H1 (cell line): ENCODE measurements at regions not wholly inside any gene's neighbourhood (a gene's known extent, or its start where the extent isn't known, plus 50 kb on each side); places are given as distances from the start of the nearest gene placed in this dataset.

Experiments
- CTCF ChIA-PET: fragments of 300-600 bp; sonication (Branson Sonifier 250); formaldehyde crosslinking; loops from one replicate; lab custom pipeline; 2021; ENCODE audit not compliant: partially characterized antibody; lab: Charles Lee
- POLR2A ChIA-PET: fragments of 300-600 bp; sonication (Branson Sonifier 250); formaldehyde crosslinking; loops from one replicate; lab custom pipeline; 2021; ENCODE audit warnings: inconsistent platforms; ENCODE audit not compliant: partially characterized antibody; lab: Charles Lee
- DNase-seq, 2 experiments: peaks; one replicate each; pipeline versions ENCODE4 v3.0.0 to v3.0.0-alpha.2; 2010 to 2022; ENCODE audit warnings: low spot score in 2 of 2, low read depth in 1 of 2, mixed read lengths in 1 of 2
- FAIRE-seq: peaks from 2 replicates; lab custom pipeline; 2011; peaks lifted over from hg19 to GRCh38; lab: Jason Lieb, UNC
- H2AFZ ChIP-seq: 2 replicates; pipeline ENCODE4 v1.8.1; 2012; ENCODE audit warnings: low read length, inconsistent platforms
- H2AK5ac ChIP-seq: 2 replicates; pipeline ENCODE4 v1.6.1; 2013; ENCODE audit warnings: low read depth, low read length
- H2BK120ac ChIP-seq: replicated peaks from 2 replicates; pipeline ENCODE3; 2013; ENCODE audit warnings: low read depth, low read length, inconsistent platforms
- H2BK12ac ChIP-seq: 2 replicates; pipeline ENCODE4 v1.6.1; 2013; ENCODE audit warnings: low read depth, low read length
- H2BK15ac ChIP-seq: 2 replicates; pipeline ENCODE4 v1.6.1; 2013; ENCODE audit warnings: low read length
- H2BK20ac ChIP-seq: 2 replicates; pipeline ENCODE4 v1.6.1; 2013; ENCODE audit warnings: low read length
- H2BK5ac ChIP-seq: 2 replicates; pipeline ENCODE4 v1.6.1; 2013; ENCODE audit warnings: low read depth, low read length
- H3K14ac ChIP-seq: 2 replicates; pipeline ENCODE4 v1.6.1; 2013; ENCODE audit warnings: inconsistent platforms; ENCODE audit not compliant: insufficient read length
- H3K18ac ChIP-seq: 2 replicates; pipeline ENCODE4 v1.6.1; 2013; ENCODE audit warnings: low read length; ENCODE audit errors: extremely low read depth
- H3K23ac ChIP-seq: 2 replicates; pipeline ENCODE4 v1.6.1; 2013; ENCODE audit warnings: inconsistent platforms; ENCODE audit not compliant: insufficient read length
- H3K23me2 ChIP-seq: 2 replicates; pipeline ENCODE4 v1.6.1; 2013; ENCODE audit warnings: low read depth, low read length
- H3K27ac ChIP-seq: 2 replicates; pipeline ENCODE4 v1.6.1; 2011; ENCODE audit warnings: low read depth, low read length, inconsistent platforms
- H3K27me3 ChIP-seq, 4 experiments: replicated peaks in 1 of 4; 1 replicate in 1 of 4; 2 replicates in 3 of 4; pipeline versions ENCODE4 v1.6.1 to v1.8.1; 2011 to 2013; ENCODE audit warnings: low read length in 3 of 4, mild to moderate bottlenecking in 3 of 4, inconsistent platforms in 2 of 4, mixed read lengths in 2 of 4, moderate library complexity in 1 of 4; ENCODE audit not compliant: control insufficient read depth in 3 of 4, insufficient read depth in 3 of 4; ENCODE audit errors: extremely low read depth in 1 of 4
- H3K36me3 ChIP-seq, 4 experiments: 2 replicates each; pipeline versions ENCODE4 v1.6.1 to v1.8.1; 2011 to 2013; ENCODE audit warnings: mild to moderate bottlenecking in 4 of 4, low read length in 3 of 4, moderate library complexity in 2 of 4, control low read depth in 1 of 4, inconsistent platforms in 1 of 4; ENCODE audit not compliant: insufficient read depth in 4 of 4, control insufficient read depth in 2 of 4
- H3K4ac ChIP-seq: replicated peaks from 2 replicates; pipeline ENCODE3; 2013; ENCODE audit warnings: low read length, low read depth, mixed read lengths, inconsistent platforms; ENCODE audit not compliant: insufficient read length
- H3K4me1 ChIP-seq, 4 experiments: replicated peaks in 1 of 4; 1 replicate in 1 of 4; 2 replicates in 3 of 4; pipeline versions ENCODE4 v1.6.1 to v1.8.1; 2011 to 2013; ENCODE audit warnings: low read length in 3 of 4, inconsistent platforms in 2 of 4, mixed read lengths in 1 of 4; ENCODE audit not compliant: insufficient read depth in 4 of 4, control insufficient read depth in 3 of 4
- H3K4me2 ChIP-seq, 2 experiments: 2 replicates each; pipeline versions ENCODE4 v1.6.1 to v1.8.1; 2011 to 2013; ENCODE audit warnings: low read depth in 2 of 2, low read length in 2 of 2, control low read depth in 1 of 2, inconsistent platforms in 1 of 2, mild to moderate bottlenecking in 1 of 2; ENCODE audit not compliant: insufficient read depth in 1 of 2
- H3K4me3 ChIP-seq, 4 experiments: fragments of 200-600, 300-600 bp in 1 of 4; sonication (generic), shearing (Covaris generic), sonication (Bioruptor Twin) in 1 of 4; 2 replicates each; pipeline versions ENCODE4 v1.5.1 to v1.8.1; 2011 to 2016; ENCODE audit warnings: low read length in 4 of 4, low read depth in 3 of 4, control low read depth in 2 of 4, inconsistent platforms in 2 of 4, mild to moderate bottlenecking in 2 of 4, mixed read lengths in 1 of 4, moderate library complexity in 1 of 4; ENCODE audit not compliant: insufficient read depth in 2 of 4; ENCODE audit errors: extremely low read depth in 1 of 4
- H3K56ac ChIP-seq: replicated peaks from 2 replicates; pipeline ENCODE3; 2013; ENCODE audit warnings: low read depth, mild to moderate bottlenecking, mixed read lengths, low read length, inconsistent platforms; ENCODE audit not compliant: insufficient read length
- H3K79me1 ChIP-seq: 2 replicates; pipeline ENCODE4 v1.6.1; 2013; ENCODE audit warnings: low read depth, low read length, control low read depth
- H3K79me2 ChIP-seq, 2 experiments: 2 replicates each; pipeline versions ENCODE4 v1.6.1 to v1.8.1; 2012 to 2013; ENCODE audit warnings: low read length in 2 of 2, mild to moderate bottlenecking in 2 of 2, inconsistent platforms in 1 of 2; ENCODE audit not compliant: insufficient read depth in 2 of 2, control insufficient read depth in 1 of 2
- H3K9ac ChIP-seq, 4 experiments: replicated peaks in 1 of 4; 1 replicate in 1 of 4; 2 replicates in 3 of 4; pipeline versions ENCODE4 v1.6.1 to v1.8.1; 2011 to 2013; ENCODE audit warnings: low read depth in 3 of 4, low read length in 3 of 4, control low read depth in 2 of 4, mild to moderate bottlenecking in 2 of 4, moderate library complexity in 2 of 4, inconsistent platforms in 1 of 4; ENCODE audit errors: extremely low read depth in 1 of 4
- H3K9me3 ChIP-seq, 2 experiments: 2 replicates each; pipeline versions ENCODE4 v1.6.1 to v1.8.1; 2012 to 2013; ENCODE audit warnings: mild to moderate bottlenecking in 2 of 2, moderate library complexity in 2 of 2, control low read depth in 1 of 2, inconsistent platforms in 1 of 2, low read depth in 1 of 2, low read length in 1 of 2, mixed read lengths in 1 of 2; ENCODE audit not compliant: insufficient read depth in 2 of 2
- H4K20me1 ChIP-seq, 2 experiments: replicated peaks in 1 of 2; 2 replicates each; pipeline versions ENCODE3 to v1.8.1; 2011 to 2013; ENCODE audit warnings: inconsistent platforms in 2 of 2, low read length in 2 of 2, mild to moderate bottlenecking in 1 of 2; ENCODE audit not compliant: insufficient read depth in 2 of 2, control insufficient read depth in 1 of 2
- H4K5ac ChIP-seq: 2 replicates; pipeline ENCODE4 v1.6.1; 2013; ENCODE audit warnings: low read length, low read depth, mixed read lengths, inconsistent platforms; ENCODE audit not compliant: insufficient read length
- H4K8ac ChIP-seq: 2 replicates; pipeline ENCODE4 v1.8.0; 2013; ENCODE audit warnings: mild to moderate bottlenecking, moderate library complexity, low read length, inconsistent platforms; ENCODE audit not compliant: insufficient read depth; ENCODE audit errors: extremely low read depth
- H4K91ac ChIP-seq: replicated peaks from 2 replicates; pipeline ENCODE3; 2013; ENCODE audit warnings: low read length, mixed read lengths, inconsistent platforms; ENCODE audit not compliant: insufficient read length
- EP300 ChIP-seq, 2 experiments: IDR thresholded peaks; 1 replicate in 1 of 2; 2 replicates in 1 of 2; pipeline ENCODE4 v1.6.1; 2011 to 2012; ENCODE audit warnings: low read depth in 2 of 2, low read length in 2 of 2, mild to moderate bottlenecking in 2 of 2, borderline replicate concordance in 1 of 2, inconsistent platforms in 1 of 2, moderate library complexity in 1 of 2
- RFX5 ChIP-seq: IDR thresholded peaks from 2 replicates; pipeline ENCODE4 v1.6.1; 2011; ENCODE audit warnings: low read depth, low read length, improper control_type of control experiment, borderline replicate concordance

- TF ChIP-seq EP300 (IDR thresholded peaks at IDR 0.05; ENCODE audit: borderline replicate concordance in 1 of 2, low read depth in 2 of 2, low read length in 2 of 2) (no peak), RFX5 (no peak)
- H3K18ac ChIP-seq, result no peak overlapping the region
- H3K27ac ChIP-seq, result no peak overlapping the region
- H2BK12ac ChIP-seq, result no peak overlapping the region
- H3K14ac ChIP-seq, result no peak overlapping the region
- no peaks in the 10 kb centered on the region for H4K20me1 ChIP-seq
- DNase-seq, result no peak
- H2BK15ac ChIP-seq, result no peak overlapping the region
- FAIRE-seq, result no peak
- H3K4me3 ChIP-seq, result no peak overlapping the region
- H3K4me2 ChIP-seq, result no peak overlapping the region
- POLR2A ChIA-PET, result no interaction called here
- H3K79me1 ChIP-seq, result no peaks in the 10 kb centered on the region
- no peaks in the 10 kb centered on the region for H3K79me2 ChIP-seq
- no peak overlapping the region for H4K5ac ChIP-seq
- no peaks in the 10 kb centered on the region for H3K27me3 ChIP-seq
- H3K9ac ChIP-seq, result no peak overlapping the region
- no peak overlapping the region for H2BK120ac ChIP-seq
- H3K36me3 ChIP-seq, result no peaks in the 10 kb centered on the region
- no peak overlapping the region for H4K8ac ChIP-seq
- H3K4me1 ChIP-seq, result no peaks in the 10 kb centered on the region
- H2BK5ac ChIP-seq, result no peak overlapping the region
- no peak overlapping the region for H3K23ac ChIP-seq
- no peak overlapping the region for H2AFZ ChIP-seq
- CTCF ChIA-PET, result no interaction called here
- H2AK5ac ChIP-seq, result no peak overlapping the region
- H2BK20ac ChIP-seq, result no peak overlapping the region
- H3K23me2 ChIP-seq, result no peaks in the 10 kb centered on the region
- H3K9me3 ChIP-seq, result no peaks in the 10 kb centered on the region
- H3K4ac ChIP-seq, result no peak overlapping the region
- H4K91ac ChIP-seq, result no peak overlapping the region
- no peak overlapping the region for H3K56ac ChIP-seq
Observed at GRCh38 chr2:30392097-30392496, 54.9 kb upstream of the LCLAT1 start.
